ENCODE measurements at regions not wholly inside any gene's neighbourhood (a gene's known extent, or its start where the extent isn't known, plus 50 kb on each side); places are given as distances from the start of the nearest gene placed in this dataset.
"Not testable (repeated sequence)": the region's sequence is repeated elsewhere in the genome, so short reads cannot be mapped to it uniquely, and the experiment has no call there.

DNA sequence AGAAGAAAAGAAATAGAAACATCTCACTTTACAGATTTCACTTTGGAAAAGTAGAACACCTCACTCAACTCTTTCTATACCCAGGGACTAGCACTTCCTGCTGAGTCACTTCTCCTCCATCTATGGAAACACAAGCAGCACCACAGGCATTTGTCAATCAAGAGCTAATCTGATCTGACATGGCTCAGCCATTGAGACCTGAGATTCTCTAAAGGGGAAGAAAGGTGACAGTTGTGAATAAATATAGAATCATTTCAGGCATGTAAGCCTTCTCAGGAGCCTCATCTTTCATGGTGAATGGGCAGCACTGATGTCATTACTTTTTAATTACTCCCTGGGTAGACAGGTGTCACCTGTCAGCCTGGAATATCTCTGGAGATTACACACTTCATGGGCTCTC is 559.8 kb downstream of the HINT1 start:
- peaks cover 1% of the 10 kb centered on the region for H3K27me3 Mint-ChIP-seq
- intact Hi-C loops (cut with micrococcal nuclease): no loop called here
- ChIA-PET POLR2A (no interaction called here), CTCF (no interaction called here)
- peaks cover 5% of the 10 kb centered on the region for H3K9me3 Mint-ChIP-seq
- TF ChIP-seq, protein P1, sequence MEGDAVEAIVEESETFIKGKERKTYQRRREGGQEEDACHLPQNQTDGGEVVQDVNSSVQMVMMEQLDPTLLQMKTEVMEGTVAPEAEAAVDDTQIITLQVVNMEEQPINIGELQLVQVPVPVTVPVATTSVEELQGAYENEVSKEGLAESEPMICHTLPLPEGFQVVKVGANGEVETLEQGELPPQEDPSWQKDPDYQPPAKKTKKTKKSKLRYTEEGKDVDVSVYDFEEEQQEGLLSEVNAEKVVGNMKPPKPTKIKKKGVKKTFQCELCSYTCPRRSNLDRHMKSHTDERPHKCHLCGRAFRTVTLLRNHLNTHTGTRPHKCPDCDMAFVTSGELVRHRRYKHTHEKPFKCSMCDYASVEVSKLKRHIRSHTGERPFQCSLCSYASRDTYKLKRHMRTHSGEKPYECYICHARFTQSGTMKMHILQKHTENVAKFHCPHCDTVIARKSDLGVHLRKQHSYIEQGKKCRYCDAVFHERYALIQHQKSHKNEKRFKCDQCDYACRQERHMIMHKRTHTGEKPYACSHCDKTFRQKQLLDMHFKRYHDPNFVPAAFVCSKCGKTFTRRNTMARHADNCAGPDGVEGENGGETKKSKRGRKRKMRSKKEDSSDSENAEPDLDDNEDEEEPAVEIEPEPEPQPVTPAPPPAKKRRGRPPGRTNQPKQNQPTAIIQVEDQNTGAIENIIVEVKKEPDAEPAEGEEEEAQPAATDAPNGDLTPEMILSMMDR (IDR thresholded peaks at IDR 0.05): no peak
- DNase-seq: no peak
- H3K36me3 Mint-ChIP-seq (ENCODE audit: low read depth): no peaks in the 10 kb centered on the region
- no peaks in the 10 kb centered on the region for H3K4me1 Mint-ChIP-seq
- no peak for ATAC-seq (ENCODE audit: low read depth)
- no peak overlapping the region for H3K27ac Mint-ChIP-seq
- no peak overlapping the region for H3K4me3 Mint-ChIP-seq

DNA sequence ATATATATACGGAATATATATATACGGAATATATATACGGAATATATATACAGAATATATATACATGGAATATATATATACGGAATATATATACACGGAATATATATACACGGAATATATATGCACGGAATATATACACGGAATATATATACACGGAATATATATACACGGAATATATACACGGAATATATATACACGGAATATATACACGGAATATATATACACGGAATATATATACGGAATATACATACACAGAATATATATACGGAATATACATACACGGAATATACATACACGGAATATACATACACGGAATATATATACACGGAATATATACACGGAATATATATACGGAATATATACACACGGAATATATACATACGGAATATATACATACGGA is 568.4 kb downstream of the HINT1 start:
- POLR2A ChIA-PET; H3K27ac Mint-ChIP-seq; DNase-seq; H3K9me3 Mint-ChIP-seq; H3K36me3 Mint-ChIP-seq (ENCODE audit: low read depth); CTCF ChIA-PET; intact Hi-C loops (cut with micrococcal nuclease); H3K4me3 Mint-ChIP-seq; ATAC-seq (ENCODE audit: low read depth); H3K27me3 Mint-ChIP-seq; H3K4me1 Mint-ChIP-seq: not testable (repeated sequence)

DNA sequence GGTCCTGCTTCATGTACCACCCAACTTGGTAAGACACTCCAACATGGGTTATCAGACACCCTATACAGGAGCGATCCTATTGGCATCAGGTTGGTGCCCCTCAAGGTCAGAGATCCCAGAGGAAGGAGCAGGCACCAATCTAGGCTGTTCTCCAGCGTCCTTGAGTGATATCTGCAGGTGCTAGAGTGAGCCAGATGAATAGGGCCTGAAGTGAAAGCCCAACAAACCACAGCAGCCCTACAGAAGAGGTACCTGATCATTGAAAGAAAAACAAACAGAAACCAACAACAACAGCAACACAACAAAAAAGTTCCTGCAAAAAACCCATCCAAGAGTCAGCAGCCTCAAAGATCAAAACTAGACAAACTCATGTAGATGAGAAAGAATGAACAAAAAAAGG is 584.8 kb downstream of the HINT1 start:
- Mint-ChIP-seq H3K4me3 (no peak overlapping the region), H3K4me1 (no peaks in the 10 kb centered on the region), H3K36me3 (ENCODE audit: low read depth) (no peaks in the 10 kb centered on the region), H3K27me3 (no peaks in the 10 kb centered on the region), H3K9me3 (no peaks in the 10 kb centered on the region), H3K27ac (no peak overlapping the region)
- intact Hi-C loops (cut with micrococcal nuclease): no loop called here
- POLR2A ChIA-PET: no interaction called here
- TF ChIP-seq, protein P1 (IDR thresholded peaks at IDR 0.05): no peak
- ATAC-seq (ENCODE audit: low read depth) (no peak), DNase-seq (no peak)
- CTCF ChIA-PET: no interaction called here

DNA sequence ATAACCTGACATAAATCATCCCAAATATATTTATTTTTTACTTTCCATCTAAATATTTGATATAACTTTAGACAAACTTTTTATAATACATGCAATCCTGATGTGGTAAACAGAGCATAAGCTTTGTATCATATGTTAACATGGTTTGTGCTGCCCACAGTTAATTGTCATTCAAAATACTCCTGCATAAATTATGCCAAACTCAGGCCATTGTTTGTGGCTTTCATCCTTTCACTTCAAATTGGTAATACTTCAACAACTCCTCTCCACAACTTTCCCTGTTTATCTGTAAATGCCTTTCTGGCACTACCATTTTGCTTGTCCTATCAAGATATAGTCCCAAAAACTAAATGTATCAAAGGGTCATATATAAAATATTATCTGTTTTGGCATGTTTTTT is 586.7 kb downstream of the HINT1 start:
- Mint-ChIP-seq H3K36me3 (ENCODE audit: low read depth) (no peaks in the 10 kb centered on the region), H3K27ac (no peak overlapping the region), H3K9me3 (no peaks in the 10 kb centered on the region), H3K4me3 (no peak overlapping the region), H3K4me1 (no peaks in the 10 kb centered on the region), H3K27me3 (no peaks in the 10 kb centered on the region)
- TF ChIP-seq, protein P1 (IDR thresholded peaks at IDR 0.05): no peak
- CTCF ChIA-PET: no interaction called here
- no peak for DNase-seq
- ATAC-seq (ENCODE audit: low read depth): no peak
- intact Hi-C loops (cut with micrococcal nuclease): no loop called here
- POLR2A ChIA-PET: no interaction called here

DNA sequence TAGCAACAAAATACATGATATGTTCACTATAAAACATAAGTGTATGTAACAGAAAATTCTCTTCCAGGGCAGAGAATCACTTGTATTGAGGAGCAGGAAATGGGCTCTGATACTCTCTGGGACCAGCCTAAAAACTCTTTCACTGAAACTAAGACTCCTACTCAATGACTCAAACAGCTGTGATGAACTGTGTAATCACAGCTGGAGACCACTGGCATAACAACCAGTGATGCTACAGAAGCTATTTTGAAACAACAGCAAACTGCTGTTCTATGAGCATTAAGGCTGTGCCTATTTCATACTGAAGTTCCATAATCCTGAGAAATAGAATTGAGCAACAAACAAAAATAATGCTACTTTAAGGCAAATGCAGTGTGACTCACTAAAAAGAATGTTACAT is 594.0 kb downstream of the HINT1 start:
- CTCF ChIA-PET: no interaction called here
- intact Hi-C loops (cut with micrococcal nuclease): no loop called here
- TF ChIP-seq, protein P1 (IDR thresholded peaks at IDR 0.05): no peak
- ATAC-seq (ENCODE audit: low read depth): no peak
- H3K4me3 Mint-ChIP-seq: no peak overlapping the region
- no peak overlapping the region for H3K27ac Mint-ChIP-seq
- POLR2A ChIA-PET: no interaction called here
- no peaks in the 10 kb centered on the region for H3K36me3 Mint-ChIP-seq (ENCODE audit: low read depth)
- H3K27me3 Mint-ChIP-seq: no peaks in the 10 kb centered on the region
- no peak for DNase-seq
- no peaks in the 10 kb centered on the region for H3K9me3 Mint-ChIP-seq
- H3K4me1 Mint-ChIP-seq: no peaks in the 10 kb centered on the region

DNA sequence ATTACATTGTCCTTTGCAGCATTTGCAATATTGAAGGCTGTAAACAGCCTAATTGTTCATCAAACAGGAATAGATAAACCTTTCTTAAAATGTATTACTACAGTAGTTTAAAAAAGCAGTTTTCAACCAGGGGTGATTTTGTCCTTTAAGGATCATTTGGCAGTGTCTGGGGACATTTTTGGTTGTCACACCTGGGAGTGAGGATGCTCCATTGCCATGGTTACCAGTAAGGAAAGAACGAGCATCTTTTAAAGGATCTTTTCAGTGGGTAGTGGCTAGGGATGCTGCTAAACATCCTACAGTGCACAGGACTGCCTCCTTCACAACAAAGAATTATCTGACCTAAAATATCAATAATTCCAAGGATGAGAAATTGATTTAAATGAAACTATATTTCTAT is 596.3 kb downstream of the HINT1 start:
- Mint-ChIP-seq H3K27ac (no peak overlapping the region), H3K4me1 (no peaks in the 10 kb centered on the region), H3K36me3 (ENCODE audit: low read depth) (no peaks in the 10 kb centered on the region), H3K27me3 (no peaks in the 10 kb centered on the region), H3K4me3 (no peak overlapping the region), H3K9me3 (peaks cover 2% of the 10 kb centered on the region)
- intact Hi-C loops (cut with micrococcal nuclease): no loop called here
- ATAC-seq (ENCODE audit: low read depth) (no peak), DNase-seq (no peak)
- ChIA-PET CTCF (no interaction called here), POLR2A (no interaction called here)
- TF ChIP-seq, protein P1 (IDR thresholded peaks at IDR 0.05): no peak

Data from activated B cell treated with CpG ODN at 0.5 μM for 24 hours (primary cell).